Fibroblast of skin of back (primary cell): ENCODE measurements at regions not wholly inside any gene's neighbourhood (a gene's known extent, or its start where the extent isn't known, plus 50 kb on each side); places are given as distances from the start of the nearest gene placed in this dataset.

Experiments used
- DNase-seq: peaks from one replicate; pipeline ENCODE4 v3.0.0-alpha.2; 2013

- DNase-seq = no peak
Measured at GRCh38 chr16:54677308-54677950, 253.2 kb upstream of the IRX5 start.

GRCh38 chr16:54673313-54673712 lies 257.4 kb upstream of the IRX5 start:
- no peak for DNase-seq

GRCh38 chr16:54672500-54672899 lies 258.2 kb upstream of the IRX5 start:
- no peak for DNase-seq

GRCh38 chr16:54657709-54658102 lies 273.0 kb upstream of the IRX5 start:
- no peak for DNase-seq

GRCh38 chr16:54657058-54657708 lies 273.5 kb upstream of the IRX5 start:
- peak; percentile 42 for DNase-seq

GRCh38 chr16:54655121-54655590 lies 275.5 kb upstream of the IRX5 start:
- peak; percentile 23 for DNase-seq

GRCh38 chr16:54654429-54654828 lies 276.2 kb upstream of the IRX5 start:
- DNase-seq = no peak

- DNase-seq = no peak
Measured at GRCh38 chr16:54652201-54652770, 278.4 kb upstream of the IRX5 start.

- DNase-seq = no peak
Measured at GRCh38 chr16:54651440-54652195, 279.0 kb upstream of the IRX5 start.

GRCh38 chr16:54649876-54650275 lies 280.8 kb upstream of the IRX5 start:
- no peak for DNase-seq

GRCh38 chr16:54648575-54648974 lies 282.1 kb upstream of the IRX5 start:
- no peak for DNase-seq

GRCh38 chr16:54647725-54648221 lies 282.9 kb upstream of the IRX5 start:
- DNase-seq = peak; percentile 49

- no peak for DNase-seq
Measured at GRCh38 chr16:54647216-54647615, 283.4 kb upstream of the IRX5 start.

GRCh38 chr16:54645345-54645744 lies 285.3 kb upstream of the IRX5 start:
- DNase-seq = peak; percentile 5

GRCh38 chr16:54636221-54636793 lies 294.4 kb upstream of the IRX5 start:
- no peak for DNase-seq

- DNase-seq = peak; percentile 49
Measured at GRCh38 chr16:54633943-54634362, 296.7 kb upstream of the IRX5 start.

GRCh38 chr16:54632322-54633220 lies 298.1 kb upstream of the IRX5 start:
- no peak for DNase-seq

- no peak for DNase-seq
Measured at GRCh38 chr16:54631782-54632181, 298.9 kb upstream of the IRX5 start.

- peak; percentile 67 for DNase-seq
Measured at GRCh38 chr16:54630284-54630967, 300.2 kb upstream of the IRX5 start.

GRCh38 chr16:54628796-54629625 lies 301.7 kb upstream of the IRX5 start:
- DNase-seq = no peak
